ENCODE measurements at regions not wholly inside any gene's neighbourhood (a gene's known extent, or its start where the extent isn't known, plus 50 kb on each side); places are given as distances from the start of the nearest gene placed in this dataset.

DNA sequence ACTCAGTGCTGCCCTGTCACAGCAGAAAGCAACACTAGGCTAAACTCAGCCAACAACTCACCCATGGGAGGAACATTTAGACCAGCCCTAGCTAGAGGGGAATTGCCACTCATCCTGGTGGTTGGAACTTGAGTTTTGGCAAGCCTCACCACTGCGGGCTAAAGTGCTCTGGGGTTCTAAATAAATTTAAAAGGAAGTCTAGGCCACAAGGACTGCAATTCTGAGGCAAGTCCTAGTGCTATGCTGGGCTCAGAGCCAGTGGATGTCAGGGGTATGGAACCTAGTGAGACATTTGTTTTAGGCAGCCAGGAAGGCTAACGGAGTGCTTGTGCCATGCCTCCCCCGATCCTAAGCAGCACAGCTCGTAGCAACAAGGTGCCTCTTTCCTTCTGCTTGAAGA is 78.0 kb downstream of the RGS13 start:
- intact Hi-C loops (cut with micrococcal nuclease; ENCODE audit: unreplicated experiment): no loop called here
- Histone ChIP-seq H3K4me3 (no peak overlapping the region), H3K9me3 (ENCODE audit: insufficient read depth, low read depth) (peaks cover 7% of the 10 kb centered on the region), H3K4me1 (replicated peaks; ENCODE audit: insufficient read depth) (no peaks in the 10 kb centered on the region), H3K27ac (no peak overlapping the region), H3K36me3 (ENCODE audit: low read depth) (no peaks in the 10 kb centered on the region), H3K9me2 (ENCODE audit: insufficient read depth) (no peaks in the 10 kb centered on the region), H3K4me2 (no peak overlapping the region), H3K27me3 (ENCODE audit: insufficient read depth, low read depth) (no peaks in the 10 kb centered on the region), H3F3A (ENCODE audit: insufficient read depth, low read depth) (no peaks in the 10 kb centered on the region), H2AFZ (no peak overlapping the region), H3K79me2 (ENCODE audit: low read depth) (no peaks in the 10 kb centered on the region), H4K20me1 (ENCODE audit: insufficient read depth) (no peaks in the 10 kb centered on the region)
- no TSS peak for BruUV-seq (replicated peaks)
- DNase-seq: no peak
- ChIA-PET CTCF (no interaction called here), POLR2A (ENCODE audit: unreplicated experiment) (no interaction called here)
- no peak for TF ChIP-seq EZH2 (IDR thresholded peaks at IDR 0.05; ENCODE audit: low read depth)
- TF ChIP-seq, protein P1, sequence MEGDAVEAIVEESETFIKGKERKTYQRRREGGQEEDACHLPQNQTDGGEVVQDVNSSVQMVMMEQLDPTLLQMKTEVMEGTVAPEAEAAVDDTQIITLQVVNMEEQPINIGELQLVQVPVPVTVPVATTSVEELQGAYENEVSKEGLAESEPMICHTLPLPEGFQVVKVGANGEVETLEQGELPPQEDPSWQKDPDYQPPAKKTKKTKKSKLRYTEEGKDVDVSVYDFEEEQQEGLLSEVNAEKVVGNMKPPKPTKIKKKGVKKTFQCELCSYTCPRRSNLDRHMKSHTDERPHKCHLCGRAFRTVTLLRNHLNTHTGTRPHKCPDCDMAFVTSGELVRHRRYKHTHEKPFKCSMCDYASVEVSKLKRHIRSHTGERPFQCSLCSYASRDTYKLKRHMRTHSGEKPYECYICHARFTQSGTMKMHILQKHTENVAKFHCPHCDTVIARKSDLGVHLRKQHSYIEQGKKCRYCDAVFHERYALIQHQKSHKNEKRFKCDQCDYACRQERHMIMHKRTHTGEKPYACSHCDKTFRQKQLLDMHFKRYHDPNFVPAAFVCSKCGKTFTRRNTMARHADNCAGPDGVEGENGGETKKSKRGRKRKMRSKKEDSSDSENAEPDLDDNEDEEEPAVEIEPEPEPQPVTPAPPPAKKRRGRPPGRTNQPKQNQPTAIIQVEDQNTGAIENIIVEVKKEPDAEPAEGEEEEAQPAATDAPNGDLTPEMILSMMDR (conservative IDR thresholded peaks at IDR 0.05): no peak

DNA sequence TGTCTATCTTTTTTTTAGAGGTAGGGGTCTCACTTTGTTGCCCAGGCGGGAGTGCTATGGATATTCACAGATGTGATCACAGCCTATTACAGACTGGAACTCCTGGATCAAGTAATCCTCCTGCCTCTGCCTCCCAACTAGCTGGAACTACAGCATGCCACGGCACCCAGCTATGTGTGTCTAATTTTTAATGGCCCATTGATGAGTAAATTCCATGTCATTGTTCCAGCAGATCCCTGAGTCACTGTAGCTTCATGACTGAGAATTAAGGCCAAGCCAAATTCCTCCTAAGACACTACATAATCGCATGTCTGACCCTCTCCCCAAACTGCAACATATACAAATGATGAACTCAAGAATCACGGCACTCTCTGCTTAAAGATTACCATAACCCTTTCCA is 84.2 kb upstream of the RGS2 start:
- ChIA-PET POLR2A (ENCODE audit: unreplicated experiment) (no interaction called here), CTCF (no interaction called here)
- TF ChIP-seq, protein P1 (conservative IDR thresholded peaks at IDR 0.05): no peak
- TF ChIP-seq EZH2 (IDR thresholded peaks at IDR 0.05; ENCODE audit: low read depth): no peak
- BruUV-seq (replicated peaks): no TSS peak
- Histone ChIP-seq H3K27ac (no peak overlapping the region), H3K4me3 (no peak overlapping the region), H2AFZ (no peak overlapping the region; the same call in 1 of the 2 replicates), H3K27me3 (ENCODE audit: insufficient read depth, low read depth) (no peaks in the 10 kb centered on the region), H3K9me2 (ENCODE audit: insufficient read depth) (no peaks in the 10 kb centered on the region), H3F3A (ENCODE audit: insufficient read depth, low read depth) (no peaks in the 10 kb centered on the region), H3K4me1 (replicated peaks; ENCODE audit: insufficient read depth) (no peaks in the 10 kb centered on the region), H3K79me2 (ENCODE audit: low read depth) (no peaks in the 10 kb centered on the region), H3K36me3 (ENCODE audit: low read depth) (no peaks in the 10 kb centered on the region), H3K4me2 (no peak overlapping the region), H4K20me1 (ENCODE audit: insufficient read depth) (no peaks in the 10 kb centered on the region), H3K9me3 (ENCODE audit: insufficient read depth, low read depth) (no peaks in the 10 kb centered on the region; the same call in 1 of the 2 replicates)
- intact Hi-C loops (cut with micrococcal nuclease; ENCODE audit: unreplicated experiment): no loop called here
- DNase-seq: no peak

DNA sequence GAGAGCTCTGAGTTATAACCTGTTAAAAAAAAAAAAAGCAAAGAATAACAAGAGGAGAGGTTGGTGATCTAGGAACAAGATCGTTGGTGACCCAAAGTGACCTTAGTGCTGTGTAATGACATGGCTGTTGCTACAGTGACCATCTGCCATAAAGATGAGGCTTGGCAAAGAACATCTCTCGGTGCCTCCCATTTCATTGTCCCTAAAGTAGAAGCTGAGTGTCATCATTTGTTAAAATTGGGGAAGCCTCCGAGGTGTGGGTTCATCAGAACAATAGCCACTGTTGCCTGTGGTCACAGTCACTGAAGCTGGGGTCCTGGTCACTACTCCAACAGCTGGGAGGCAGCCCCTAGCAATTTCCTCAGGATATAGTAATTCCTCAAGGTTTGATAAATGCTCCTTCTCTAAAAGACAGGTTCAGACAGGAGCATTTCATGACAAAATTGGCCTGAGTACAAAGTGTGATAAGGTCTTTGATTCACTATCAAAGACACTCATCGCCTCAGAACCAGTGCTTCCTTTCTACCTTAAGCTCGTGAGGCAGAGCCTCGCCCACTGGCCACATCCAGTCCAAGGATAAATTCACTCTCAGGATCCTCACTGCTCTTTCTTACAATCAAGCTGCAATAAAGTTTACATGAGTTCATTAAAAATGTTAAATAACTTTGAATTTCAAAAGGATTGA is 81.9 kb upstream of the RGS2 start:
- H3K4me1 ChIP-seq (replicated peaks; ENCODE audit: insufficient read depth): no peaks in the 10 kb centered on the region
- ChIA-PET CTCF (no interaction called here), POLR2A (ENCODE audit: unreplicated experiment) (no interaction called here)
- H3F3A ChIP-seq (ENCODE audit: insufficient read depth, low read depth): no peaks in the 10 kb centered on the region
- no peak overlapping the region for H3K4me3 ChIP-seq
- H2AFZ ChIP-seq: no peak overlapping the region
- no peak overlapping the region for H3K27ac ChIP-seq
- H3K9me2 ChIP-seq (ENCODE audit: insufficient read depth): no peaks in the 10 kb centered on the region
- no peak overlapping the region for H3K4me2 ChIP-seq
- no peak for DNase-seq
- intact Hi-C loops (cut with micrococcal nuclease; ENCODE audit: unreplicated experiment): no loop called here
- BruUV-seq (replicated peaks): no TSS peak
- no peaks in the 10 kb centered on the region for H4K20me1 ChIP-seq (ENCODE audit: insufficient read depth)
- no peaks in the 10 kb centered on the region; the same call in 1 of the 2 replicates for H3K9me3 ChIP-seq (ENCODE audit: insufficient read depth, low read depth)
- no peaks in the 10 kb centered on the region for H3K79me2 ChIP-seq (ENCODE audit: low read depth)
- no peaks in the 10 kb centered on the region for H3K36me3 ChIP-seq (ENCODE audit: low read depth)
- no peaks in the 10 kb centered on the region for H3K27me3 ChIP-seq (ENCODE audit: insufficient read depth, low read depth)
- TF ChIP-seq EZH2 (IDR thresholded peaks at IDR 0.05; ENCODE audit: low read depth): no peak
- TF ChIP-seq, protein P1 (conservative IDR thresholded peaks at IDR 0.05): no peak

Data from PC-9 (cell line).